K562 (cell line): ENCODE measurements at regions not wholly inside any gene's neighbourhood (a gene's known extent, or its start where the extent isn't known, plus 50 kb on each side); places are given as distances from the start of the nearest gene placed in this dataset.

Experiments used
- JUNB ChIP-seq: fragments of 450-650 bp; formaldehyde crosslinking; conservative IDR thresholded peaks from 2 replicates; pipeline ENCODE4 v1.4.0; 2020; ENCODE audit warnings: mild to moderate bottlenecking
- MAX ChIP-seq: sonication (generic); formaldehyde crosslinking; IDR thresholded peaks from 2 replicates; pipeline ENCODE4 v1.9.0; 2022; ENCODE audit warnings: mild to moderate bottlenecking, missing genetic modification reagents

GRCh38 chr3:189014526-189014925 lies 157.2 kb upstream of the TPRG1 start:
- TF ChIP-seq MAX (CRISPR knock-in tag) (no peak), JUNB (CRISPR knock-in tag) (no peak)
